OCI-LY7 (cell line): ENCODE measurements at regions not wholly inside any gene's neighbourhood (a gene's known extent, or its start where the extent isn't known, plus 50 kb on each side); places are given as distances from the start of the nearest gene placed in this dataset.

Experiments used
- BruUV-seq: library from RNA; stranded (reverse); fragments of 400-500 nt; replicated peaks from 2 replicates; lab custom pipeline; 2021; lab: Mats Ljungman, UMichigan
- CTCF ChIA-PET: fragments of 300-600 bp; sonication (Branson Sonifier 250); formaldehyde crosslinking; loops from one replicate; lab custom pipeline; 2022; ENCODE audit warnings: antibody characterized with exemption; ENCODE audit not compliant: unreplicated experiment; lab: Charles Lee
- POLR2A ChIA-PET: fragments of 300-600 bp; sonication (Branson Sonifier 250); formaldehyde crosslinking; loops from one replicate; lab custom pipeline; 2022; ENCODE audit warnings: antibody characterized with exemption; lab: Charles Lee
- DNase-seq: peaks from one replicate; pipeline ENCODE4 v3.0.0-alpha.2; 2015; ENCODE audit warnings: low spot score
- H2AFZ ChIP-seq: fragments of 200-600 bp; sonication (generic), shearing (Covaris generic); 2 replicates; pipeline ENCODE4 v1.6.1; 2014; ENCODE audit warnings: mild to moderate bottlenecking, antibody characterized with exemption, low read length, moderate library complexity
- H3K27ac ChIP-seq: fragments of 200-600 bp; sonication (generic); 2 replicates; pipeline ENCODE4 v1.5.1; 2014; ENCODE audit warnings: mixed run types, low read depth, mild to moderate bottlenecking, moderate library complexity, low read length, inconsistent platforms; ENCODE audit not compliant: poor library complexity, severe bottlenecking
- H3K36me3 ChIP-seq: fragments of 200-600 bp; sonication (generic); 2 replicates; pipeline ENCODE4 v1.6.1; 2014; ENCODE audit warnings: mild to moderate bottlenecking, antibody characterized with exemption, low read length, moderate library complexity, mixed read lengths; ENCODE audit not compliant: insufficient read depth
- H3K4me1 ChIP-seq: fragments of 200-600 bp; sonication (generic); 2 replicates; pipeline ENCODE4 v1.5.1; 2014; ENCODE audit warnings: mild to moderate bottlenecking, low read length; ENCODE audit not compliant: insufficient read depth, poor library complexity, severe bottlenecking
- H3K4me2 ChIP-seq: fragments of 200-600 bp; sonication (generic); 2 replicates; pipeline ENCODE4 v1.6.1; 2014; ENCODE audit warnings: mild to moderate bottlenecking, low read length
- H3K4me3 ChIP-seq: fragments of 200-600 bp; sonication (generic); 2 replicates; pipeline ENCODE4 v1.5.1; 2014; ENCODE audit warnings: mild to moderate bottlenecking, low read depth, low read length; ENCODE audit not compliant: poor library complexity, severe bottlenecking
- H3K79me2 ChIP-seq: fragments of 200-600 bp; sonication (generic); 2 replicates; pipeline ENCODE4 v1.6.1; 2016; ENCODE audit warnings: low read depth, mild to moderate bottlenecking, low read length, moderate library complexity, mixed read lengths; ENCODE audit not compliant: insufficient read depth
- H3K9me2 ChIP-seq: fragments of 200-600 bp; sonication (generic); 2 replicates; pipeline ENCODE4 v1.6.1; 2016; ENCODE audit warnings: mild to moderate bottlenecking, low read length, mixed read lengths; ENCODE audit not compliant: insufficient read depth
- H3K9me3 ChIP-seq: fragments of 200-600 bp; sonication (generic); 2 replicates; pipeline ENCODE4 v1.6.1; 2014; ENCODE audit warnings: mild to moderate bottlenecking, mixed run types, low read length, mixed read lengths
- H4K20me1 ChIP-seq: fragments of 200-600 bp; sonication (generic); 2 replicates; pipeline ENCODE4 v1.6.1; 2014; ENCODE audit warnings: mild to moderate bottlenecking, antibody characterized with exemption, low read length, moderate library complexity, mixed read lengths; ENCODE audit not compliant: insufficient read depth
- EZH2phosphoT487 ChIP-seq: fragments of 200-600 bp; sonication (generic); IDR thresholded peaks from 2 replicates; pipeline ENCODE4 v1.6.1; 2018; ENCODE audit warnings: low read depth, borderline replicate concordance, mild to moderate bottlenecking, mixed run types, antibody characterized with exemption, low read length, moderate library complexity, mixed read lengths
- intact Hi-C: fragments of 100-400 bp; cut with micrococcal nuclease; formaldehyde crosslinking; loops from one replicate; pipeline ENCODE4 v1.10.0; 2022; ENCODE audit not compliant: unreplicated experiment
- TF ChIP-seq, protein P1 (sequence below): fragments of 200-600 bp; sonication (generic); conservative IDR thresholded peaks from 2 replicates; pipeline ENCODE4 v1.5.1; 2014; ENCODE audit warnings: mild to moderate bottlenecking, antibody characterized with exemption, low read length, moderate library complexity, mixed read lengths

DNA sequence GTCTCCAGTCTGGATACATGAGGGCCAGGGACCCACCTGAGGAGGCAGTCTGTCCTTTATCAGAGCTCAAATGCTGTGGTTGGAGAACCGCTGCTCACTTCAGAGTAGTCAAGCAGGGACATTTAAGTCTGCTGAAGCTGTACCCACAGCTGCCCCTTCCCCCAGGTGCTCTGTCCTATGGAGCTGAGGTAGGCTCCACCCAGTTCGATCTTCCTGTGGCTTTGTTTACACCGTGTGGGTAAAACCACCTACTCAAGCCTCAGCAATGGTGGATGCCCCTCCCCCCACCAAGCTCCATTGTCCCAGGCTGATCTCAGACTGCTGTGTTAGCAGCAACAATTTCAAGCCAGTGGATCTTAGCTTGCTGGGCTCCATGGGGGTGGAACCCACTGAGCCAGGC is 731.4 kb upstream of the HS6ST1 start:
- no peak overlapping the region for H3K4me2 ChIP-seq
- no peak overlapping the region for H3K4me3 ChIP-seq
- ChIA-PET POLR2A (no interaction called here), CTCF (no interaction called here)
- TF ChIP-seq EZH2phosphoT487, result no peak
- TF ChIP-seq, protein P1, sequence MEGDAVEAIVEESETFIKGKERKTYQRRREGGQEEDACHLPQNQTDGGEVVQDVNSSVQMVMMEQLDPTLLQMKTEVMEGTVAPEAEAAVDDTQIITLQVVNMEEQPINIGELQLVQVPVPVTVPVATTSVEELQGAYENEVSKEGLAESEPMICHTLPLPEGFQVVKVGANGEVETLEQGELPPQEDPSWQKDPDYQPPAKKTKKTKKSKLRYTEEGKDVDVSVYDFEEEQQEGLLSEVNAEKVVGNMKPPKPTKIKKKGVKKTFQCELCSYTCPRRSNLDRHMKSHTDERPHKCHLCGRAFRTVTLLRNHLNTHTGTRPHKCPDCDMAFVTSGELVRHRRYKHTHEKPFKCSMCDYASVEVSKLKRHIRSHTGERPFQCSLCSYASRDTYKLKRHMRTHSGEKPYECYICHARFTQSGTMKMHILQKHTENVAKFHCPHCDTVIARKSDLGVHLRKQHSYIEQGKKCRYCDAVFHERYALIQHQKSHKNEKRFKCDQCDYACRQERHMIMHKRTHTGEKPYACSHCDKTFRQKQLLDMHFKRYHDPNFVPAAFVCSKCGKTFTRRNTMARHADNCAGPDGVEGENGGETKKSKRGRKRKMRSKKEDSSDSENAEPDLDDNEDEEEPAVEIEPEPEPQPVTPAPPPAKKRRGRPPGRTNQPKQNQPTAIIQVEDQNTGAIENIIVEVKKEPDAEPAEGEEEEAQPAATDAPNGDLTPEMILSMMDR, result no peak
- H3K9me2 ChIP-seq, result no peaks in the 10 kb centered on the region
- intact Hi-C loops, result no loop called here
- DNase-seq, result no peak
- H3K79me2 ChIP-seq, result no peaks in the 10 kb centered on the region
- H4K20me1 ChIP-seq, result no peaks in the 10 kb centered on the region
- no peaks in the 10 kb centered on the region for H3K9me3 ChIP-seq
- BruUV-seq, result no TSS peak
- no peak overlapping the region for H3K27ac ChIP-seq
- H3K36me3 ChIP-seq, result no peaks in the 10 kb centered on the region
- no peaks in the 10 kb centered on the region for H3K4me1 ChIP-seq
- no peak overlapping the region for H2AFZ ChIP-seq

DNA sequence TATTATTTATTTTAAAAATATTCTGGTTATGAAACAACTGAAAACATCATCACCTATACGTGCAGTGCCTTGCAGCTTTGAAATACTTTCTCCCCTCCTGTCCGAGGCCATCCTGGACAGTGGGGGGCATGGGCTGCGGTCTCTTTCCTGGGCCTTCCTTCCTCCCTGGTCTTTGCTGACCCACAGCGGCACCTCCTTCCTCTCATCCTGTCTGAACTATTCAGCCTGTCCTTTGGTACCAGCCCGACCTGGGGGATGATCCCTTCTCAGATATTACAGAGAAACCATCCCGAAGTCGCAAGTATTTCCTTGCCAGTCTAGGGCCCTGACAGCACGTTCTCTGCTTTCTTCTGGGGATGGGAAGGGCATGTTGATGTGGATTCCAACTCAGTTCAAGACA is 736.6 kb upstream of the HS6ST1 start:
- no TSS peak for BruUV-seq
- H4K20me1 ChIP-seq, result no peaks in the 10 kb centered on the region
- no peak overlapping the region for H3K4me3 ChIP-seq
- no peaks in the 10 kb centered on the region for H3K9me3 ChIP-seq
- H3K36me3 ChIP-seq, result no peaks in the 10 kb centered on the region
- H3K27ac ChIP-seq, result no peak overlapping the region
- CTCF ChIA-PET, result no interaction called here
- POLR2A ChIA-PET, result no interaction called here
- no peaks in the 10 kb centered on the region for H3K79me2 ChIP-seq
- DNase-seq, result no peak
- H3K4me2 ChIP-seq, result no peak overlapping the region
- intact Hi-C loops, result no loop called here
- no peaks in the 10 kb centered on the region for H3K9me2 ChIP-seq
- no peaks in the 10 kb centered on the region for H3K4me1 ChIP-seq
- no peak overlapping the region for H2AFZ ChIP-seq
- no peak for TF ChIP-seq EZH2phosphoT487
- TF ChIP-seq, protein P1, result no peak

DNA sequence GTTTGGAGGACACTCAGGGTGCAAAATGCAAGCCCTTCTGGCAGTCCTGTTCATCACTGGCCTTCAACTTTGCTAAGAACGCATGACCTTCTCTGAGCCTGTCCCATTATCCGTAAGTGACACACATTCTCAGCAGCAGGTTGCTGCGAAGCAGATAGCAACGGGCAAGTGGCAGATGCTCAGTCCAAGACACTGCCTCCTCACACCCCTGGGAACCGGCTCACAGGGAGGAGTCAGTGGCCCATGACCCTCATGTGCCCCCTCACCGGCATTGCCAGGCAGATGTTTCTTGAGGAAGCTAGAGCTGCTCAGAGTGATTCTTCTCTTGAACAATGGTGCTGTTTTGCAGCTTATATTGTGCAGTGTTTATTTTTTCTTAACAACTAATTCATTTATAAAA is 737.2 kb upstream of the HS6ST1 start:
- no peak for DNase-seq
- Histone ChIP-seq H3K36me3 (no peaks in the 10 kb centered on the region), H4K20me1 (no peaks in the 10 kb centered on the region), H3K4me1 (no peaks in the 10 kb centered on the region), H3K9me3 (no peaks in the 10 kb centered on the region), H3K4me2 (no peak overlapping the region), H3K27ac (no peak overlapping the region), H3K79me2 (no peaks in the 10 kb centered on the region), H3K9me2 (no peaks in the 10 kb centered on the region), H3K4me3 (no peak overlapping the region), H2AFZ (no peak overlapping the region)
- intact Hi-C loops, result no loop called here
- no TSS peak for BruUV-seq
- CTCF ChIA-PET, result no interaction called here
- TF ChIP-seq EZH2phosphoT487, result no peak
- TF ChIP-seq, protein P1, result no peak
- POLR2A ChIA-PET, result no interaction called here
